HCT116 (cell line): ENCODE measurements at regions not wholly inside any gene's neighbourhood (a gene's known extent, or its start where the extent isn't known, plus 50 kb on each side); places are given as distances from the start of the nearest gene placed in this dataset.

Experiments used
- ATAC-seq: fragments of 200-7000 bp; cut with Tn5 transposase; 2 replicates; pipeline ENCODE4 v1.9.1; 2020; ENCODE audit warnings: mild to moderate bottlenecking, moderate library complexity
- BruUV-seq: library from RNA; stranded (reverse); fragments of 400-500 nt; replicated peaks from 2 replicates; lab custom pipeline; 2021; lab: Mats Ljungman, UMichigan
- CTCF ChIA-PET: fragments of 300-600 bp; sonication (Branson Sonifier 250); formaldehyde crosslinking; loops from one replicate; lab custom pipeline; 2021; ENCODE audit warnings: antibody characterized with exemption; lab: Charles Lee
- POLR2A ChIA-PET: fragments of 300-600, 350-600 bp; sonication (Branson Sonifier 250); formaldehyde crosslinking; loops from one replicate; lab custom pipeline; 2021; ENCODE audit warnings: antibody characterized with exemption; lab: Charles Lee
- RAD21 ChIA-PET, 2 experiments: fragments of 300-600 bp; sonication (Branson Sonifier 250); formaldehyde crosslinking; loops; one replicate each; lab custom pipeline; 2023; ENCODE audit warnings: low total read pairs in 2 of 2; ENCODE audit not compliant: uncharacterized antibody in 2 of 2, unreplicated experiment in 2 of 2, low non-redundant PET in 1 of 2; lab: Charles Lee
- DNase-seq: peaks from one replicate; pipeline ENCODE4 v3.0.0-alpha.2; 2010; ENCODE audit warnings: low read depth, low spot score
- H2AFZ ChIP-seq: fragments of 200-600 bp; shearing (Covaris generic), sonication (generic); 2 replicates; pipeline ENCODE4 v1.6.1; 2017; ENCODE audit warnings: low read depth, mixed run types, mixed read lengths, antibody characterized with exemption, low read length; ENCODE audit not compliant: poor library complexity, severe bottlenecking
- H3K27ac ChIP-seq: 2 replicates; pipeline ENCODE4 v1.5.1; 2012; ENCODE audit warnings: low read depth, low read length
- H3K27me3 ChIP-seq: fragments of 200-600 bp; sonication (generic); 2 replicates; pipeline ENCODE4 v1.6.1; 2016; ENCODE audit warnings: mixed run types, low read length, mixed read lengths; ENCODE audit not compliant: insufficient read depth
- H3K36me3 ChIP-seq, 2 experiments: fragments of 200-500 bp in 1 of 2; fragments of 200-600 bp in 1 of 2; sonication (Bioruptor generic) in 1 of 2; sonication (generic) in 1 of 2; 2 replicates each; pipeline versions ENCODE4 v1.5.1 to v1.6.1; 2014 to 2016; ENCODE audit warnings: low read length in 2 of 2, inconsistent platforms in 1 of 2, mixed read lengths in 1 of 2, mixed run types in 1 of 2; ENCODE audit not compliant: insufficient read depth in 2 of 2, control insufficient read depth in 1 of 2
- H3K4me1 ChIP-seq, 2 experiments: fragments of 200-600 bp in 1 of 2; sonication (generic) in 1 of 2; 2 replicates each; pipeline versions ENCODE4 v1.5.1 to v1.6.1; 2012 to 2017; ENCODE audit warnings: low read length in 2 of 2, inconsistent platforms in 1 of 2, mild to moderate bottlenecking in 1 of 2, mixed read lengths in 1 of 2, mixed run types in 1 of 2, moderate library complexity in 1 of 2; ENCODE audit not compliant: insufficient read depth in 2 of 2, control insufficient read depth in 1 of 2
- H3K4me2 ChIP-seq: fragments of 200-600 bp; sonication (generic); 2 replicates; pipeline ENCODE4 v1.6.1; 2017; ENCODE audit warnings: mixed run types, low read length, mixed read lengths
- H3K4me3 ChIP-seq, 2 experiments: fragments of 200-600 bp in 1 of 2; sonication (generic) in 1 of 2; replicated peaks in 1 of 2; 2 replicates each; pipeline ENCODE4 v1.5.1; 2011 to 2016; ENCODE audit warnings: low read length in 2 of 2, control low read depth in 1 of 2, low read depth in 1 of 2, mild to moderate bottlenecking in 1 of 2, mixed read lengths in 1 of 2, mixed run types in 1 of 2
- H3K79me2 ChIP-seq: fragments of 200-600 bp; sonication (generic); 2 replicates; pipeline ENCODE4 v1.6.1; 2017; ENCODE audit warnings: mild to moderate bottlenecking, mixed run types, low read length, moderate library complexity, mixed read lengths; ENCODE audit not compliant: insufficient read depth
- H3K9ac ChIP-seq: fragments of 200-600 bp; sonication (generic); 2 replicates; pipeline ENCODE4 v1.6.1; 2016; ENCODE audit warnings: low read length, mixed read lengths
- H3K9me2 ChIP-seq: fragments of 200-600 bp; sonication (generic), shearing (Covaris generic); 2 replicates; pipeline ENCODE4 v1.6.1; 2017; ENCODE audit warnings: mixed run types, mild to moderate bottlenecking, moderate library complexity; ENCODE audit not compliant: insufficient read depth
- H3K9me3 ChIP-seq, 2 experiments: fragments of 200-500 bp in 1 of 2; fragments of 200-600 bp in 1 of 2; sonication (Bioruptor generic) in 1 of 2; sonication (generic) in 1 of 2; 2 replicates each; pipeline ENCODE4 v1.6.1; 2014 to 2017; ENCODE audit warnings: low read length in 2 of 2, mixed read lengths in 2 of 2, inconsistent platforms in 1 of 2, low read depth in 1 of 2, mild to moderate bottlenecking in 1 of 2, mixed run types in 1 of 2, moderate library complexity in 1 of 2; ENCODE audit not compliant: control insufficient read depth in 1 of 2, insufficient read depth in 1 of 2
- H4K20me1 ChIP-seq: fragments of 200-600 bp; sonication (generic), shearing (Covaris generic); 2 replicates; pipeline ENCODE4 v1.6.1; 2017; ENCODE audit warnings: mixed run types, mild to moderate bottlenecking, moderate library complexity; ENCODE audit not compliant: insufficient read depth
- CBX3 ChIP-seq: IDR thresholded peaks from 2 replicates; pipeline ENCODE4 v1.6.1; 2012; ENCODE audit warnings: low read depth
- CEBPB ChIP-seq: IDR thresholded peaks from 2 replicates; pipeline ENCODE4 v1.6.1; 2012; ENCODE audit warnings: low read depth
- CTCF ChIP-seq, 3 experiments: fragments of 200-600 bp in 1 of 3; sonication (generic) in 1 of 3; IDR thresholded peaks in 2 of 3; conservative IDR thresholded peaks in 1 of 3; 2 replicates each; pipeline ENCODE4 v1.5.1; 2012 to 2017; ENCODE audit warnings: low read depth in 2 of 3, low read length in 2 of 3, antibody characterized with exemption in 1 of 3, borderline replicate concordance in 1 of 3, control low read depth in 1 of 3, mild to moderate bottlenecking in 1 of 3, mixed read lengths in 1 of 3, mixed run types in 1 of 3, moderate library complexity in 1 of 3; ENCODE audit not compliant: insufficient read depth in 1 of 3
- EGR1 ChIP-seq: IDR thresholded peaks from 2 replicates; pipeline ENCODE4 v1.6.1; 2012; ENCODE audit warnings: low read depth
- ELF1 ChIP-seq: IDR thresholded peaks from 2 replicates; pipeline ENCODE4 v1.6.1; 2012; ENCODE audit warnings: low read depth, borderline replicate concordance
- EZH2 ChIP-seq: fragments of 200-600 bp; sonication (generic); IDR thresholded peaks from 2 replicates; pipeline ENCODE4 v1.6.1; 2017; ENCODE audit warnings: antibody characterized with exemption, mixed run types
- EZH2phosphoT487 ChIP-seq: fragments of 200-600 bp; IDR thresholded peaks from 2 replicates; pipeline ENCODE4 v1.6.1; 2018; ENCODE audit warnings: antibody characterized with exemption, borderline replicate concordance
- FOSL1 ChIP-seq: IDR thresholded peaks from 2 replicates; pipeline ENCODE4 v1.6.1; 2012; ENCODE audit warnings: low read depth
- JUND ChIP-seq: IDR thresholded peaks from 2 replicates; pipeline ENCODE4 v1.6.1; 2012
- POLR2A ChIP-seq: IDR thresholded peaks from 2 replicates; pipeline ENCODE4 v1.7.0; 2011; ENCODE audit warnings: borderline replicate concordance; ENCODE audit not compliant: insufficient read depth, insufficient read length; ENCODE audit errors: extremely low read depth
- POLR2AphosphoS5 ChIP-seq: IDR thresholded peaks from 2 replicates; pipeline ENCODE4 v1.6.1; 2011; ENCODE audit warnings: mild to moderate bottlenecking, low read depth, low read length, moderate library complexity
- REST ChIP-seq: IDR thresholded peaks from 2 replicates; pipeline ENCODE4 v1.6.1; 2012; ENCODE audit warnings: low read depth
- SIN3A ChIP-seq: IDR thresholded peaks from 2 replicates; pipeline ENCODE4 v1.6.1; 2012; ENCODE audit warnings: low read depth
- SP1 ChIP-seq: IDR thresholded peaks from 2 replicates; pipeline ENCODE4 v1.6.1; 2012; ENCODE audit warnings: low read depth
- SRF ChIP-seq: IDR thresholded peaks from 2 replicates; pipeline ENCODE4 v1.6.1; 2012; ENCODE audit warnings: low read depth
- TCF7L2 ChIP-seq: IDR thresholded peaks from 2 replicates; pipeline ENCODE4 v1.7.0; 2011; ENCODE audit warnings: borderline replicate concordance, inconsistent platforms; ENCODE audit not compliant: insufficient read depth, insufficient read length; ENCODE audit errors: extremely low read depth
- YY1 ChIP-seq: IDR thresholded peaks from 2 replicates; pipeline ENCODE4 v1.6.1; 2011; ENCODE audit warnings: low read length, low read depth, moderate library complexity, mild to moderate bottlenecking; ENCODE audit not compliant: insufficient replicate concordance; ENCODE audit errors: extremely low read depth
- ZBTB33 ChIP-seq: IDR thresholded peaks from 2 replicates; pipeline ENCODE4 v1.6.1; 2011; ENCODE audit warnings: mild to moderate bottlenecking, low read length, moderate library complexity; ENCODE audit not compliant: insufficient replicate concordance; ENCODE audit errors: extremely low read depth
- ZFX ChIP-seq: fragments of 450-650 bp; IDR thresholded peaks from 2 replicates; pipeline ENCODE4 v1.6.1; 2017
- ZNF274 ChIP-seq: fragments of 200-500 bp; sonication (Bioruptor generic); IDR thresholded peaks from 2 replicates; pipeline ENCODE4 v1.6.1; 2014; ENCODE audit warnings: mild to moderate bottlenecking, low read depth, low read length, inconsistent platforms
- intact Hi-C: fragments of 100-400 bp; cut with micrococcal nuclease; formaldehyde crosslinking; loops from 2 replicates; pipeline ENCODE4 v1.10.0; 2022

- RAD21 ChIA-PET: no interaction called here
- H4K20me1 ChIP-seq: no peaks in the 10 kb centered on the region
- no peak overlapping the region for H3K4me2 ChIP-seq
- BruUV-seq: no TSS peak
- H3K9me3 ChIP-seq: no peaks in the 10 kb centered on the region
- H3K36me3 ChIP-seq: no peaks in the 10 kb centered on the region
- no peaks in the 10 kb centered on the region for H3K9me2 ChIP-seq
- DNase-seq (no peak), ATAC-seq (no peak)
- H3K27me3 ChIP-seq: no peaks in the 10 kb centered on the region
- POLR2A ChIA-PET: no interaction called here
- H3K4me1 ChIP-seq: no peaks in the 10 kb centered on the region
- intact Hi-C loops: no loop called here
- no peak overlapping the region for H3K4me3 ChIP-seq
- H3K9ac ChIP-seq: no peak overlapping the region
- H2AFZ ChIP-seq: no peak overlapping the region
- CTCF ChIA-PET: no interaction called here
- TF ChIP-seq ELF1 (no peak), SP1 (no peak), REST (no peak), SIN3A (no peak), TCF7L2 (no peak), JUND (no peak), POLR2A (no peak), ZFX (no peak), POLR2AphosphoS5 (no peak), EZH2 (no peak), CTCF (IDR thresholded peaks at IDR 0.05 in 2 of 3, conservative IDR thresholded peaks at IDR 0.05 in 1 of 3; ENCODE audit: borderline replicate concordance in 1 of 3, insufficient read depth in 1 of 3, low read depth in 2 of 3, low read length in 2 of 3) (no peak), FOSL1 (no peak), SRF (no peak), ZNF274 (no peak), EZH2phosphoT487 (no peak), ZBTB33 (no peak), CBX3 (no peak), YY1 (no peak), CEBPB (no peak), EGR1 (no peak)
- no peak overlapping the region for H3K27ac ChIP-seq
- no peaks in the 10 kb centered on the region for H3K79me2 ChIP-seq
These were observed 286.3 kb upstream of the UGT8 start for GRCh38 chr4:114312338-114312737.
